ENCODE measurements at regions not wholly inside any gene's neighbourhood (a gene's known extent, or its start where the extent isn't known, plus 50 kb on each side); places are given as distances from the start of the nearest gene placed in this dataset.

DNA sequence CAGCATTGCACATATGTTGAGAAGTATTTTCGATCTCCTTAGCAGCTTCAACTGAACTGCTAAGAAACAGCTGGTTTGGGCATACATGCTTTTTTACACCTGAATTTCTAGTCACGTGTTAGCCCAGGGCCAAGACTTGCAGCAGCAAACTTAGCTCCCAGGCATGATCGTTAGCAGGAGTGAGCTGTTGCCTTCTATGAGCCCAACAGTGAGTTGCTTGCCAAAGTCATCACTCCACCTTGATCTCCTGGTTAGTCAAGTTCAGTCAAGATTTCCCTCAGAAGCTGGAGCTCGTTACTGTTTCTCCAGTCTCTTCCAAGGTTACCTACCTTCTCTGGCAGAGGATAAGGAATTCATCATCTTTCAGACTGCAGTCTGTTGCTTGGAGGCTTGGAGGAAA lies 100.4 kb upstream of the SEMA6D start:
- DNase-seq: no peak

DNA sequence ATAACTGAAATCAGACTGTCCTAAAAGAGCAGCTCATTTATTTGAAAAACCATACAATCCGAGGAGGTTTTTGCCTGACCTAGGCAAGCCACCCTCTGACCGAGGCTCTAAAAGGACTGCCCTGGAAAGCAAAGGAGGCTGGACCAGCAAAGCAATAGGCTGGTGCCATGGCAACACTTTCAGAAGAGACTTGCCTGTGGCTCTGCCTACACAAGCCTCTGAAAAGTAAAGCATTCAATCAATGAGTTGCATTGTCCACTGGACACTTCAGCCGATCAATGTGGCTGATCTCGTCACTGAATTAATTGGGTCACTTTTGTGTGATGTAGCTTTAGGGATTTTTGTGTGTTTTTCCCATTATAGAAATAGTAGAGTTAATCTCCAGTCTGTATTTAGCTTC lies 99.1 kb upstream of the SEMA6D start:
- DNase-seq: no peak

DNA sequence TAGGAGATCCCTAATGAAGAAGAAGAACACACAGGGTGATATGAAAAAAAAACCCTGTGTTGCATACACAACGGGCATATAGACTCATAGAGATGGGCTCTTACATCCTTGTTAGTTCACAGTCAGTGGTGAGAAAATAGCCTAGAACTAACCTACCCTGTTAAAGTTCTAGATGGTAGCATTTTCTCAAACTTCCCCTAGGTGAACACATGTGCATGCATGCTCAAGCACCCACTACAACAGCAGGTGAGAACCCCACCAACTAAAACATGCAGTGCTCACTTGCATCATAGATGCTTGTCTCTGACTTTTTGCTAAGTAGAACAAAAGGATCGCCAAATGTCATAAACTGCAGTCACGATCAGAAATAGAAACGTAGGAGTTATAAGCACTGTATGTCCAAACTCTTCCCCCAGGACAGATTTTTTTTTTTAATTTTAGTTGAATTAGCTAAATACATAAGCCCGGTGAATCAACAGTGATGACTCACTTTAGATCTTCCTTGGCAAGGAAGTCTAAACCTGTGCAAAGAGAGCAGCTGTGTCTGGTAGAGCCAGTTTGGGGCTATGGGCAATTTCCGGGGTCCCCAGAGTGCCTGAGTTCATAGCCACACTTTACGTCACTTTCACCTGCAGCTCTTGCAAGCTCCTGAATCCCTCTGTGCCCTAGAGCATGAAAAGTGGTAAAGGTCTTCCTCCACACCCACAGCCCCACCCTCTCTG lies 96.2 kb upstream of the SEMA6D start:
- no peak for DNase-seq

DNA sequence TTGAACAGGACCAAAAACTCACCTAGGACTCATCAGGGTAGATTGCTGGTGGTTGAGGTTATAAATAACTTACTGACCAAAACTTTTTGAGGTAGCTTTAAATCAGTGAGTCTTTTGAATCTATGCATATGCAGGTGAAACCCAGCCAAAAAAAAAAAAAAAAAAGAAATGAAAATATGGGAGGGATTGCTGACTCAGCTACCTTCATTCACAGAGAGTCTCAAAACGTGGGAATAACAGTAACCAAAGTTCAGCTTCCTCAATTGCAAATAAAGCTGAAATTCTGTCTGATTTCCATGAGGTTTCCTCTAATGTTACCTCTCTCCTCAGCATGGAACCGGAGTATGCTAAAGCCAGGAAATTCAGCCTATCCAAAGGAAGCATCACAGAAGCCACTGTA lies 95.2 kb upstream of the SEMA6D start:
- no peak for DNase-seq

DNA sequence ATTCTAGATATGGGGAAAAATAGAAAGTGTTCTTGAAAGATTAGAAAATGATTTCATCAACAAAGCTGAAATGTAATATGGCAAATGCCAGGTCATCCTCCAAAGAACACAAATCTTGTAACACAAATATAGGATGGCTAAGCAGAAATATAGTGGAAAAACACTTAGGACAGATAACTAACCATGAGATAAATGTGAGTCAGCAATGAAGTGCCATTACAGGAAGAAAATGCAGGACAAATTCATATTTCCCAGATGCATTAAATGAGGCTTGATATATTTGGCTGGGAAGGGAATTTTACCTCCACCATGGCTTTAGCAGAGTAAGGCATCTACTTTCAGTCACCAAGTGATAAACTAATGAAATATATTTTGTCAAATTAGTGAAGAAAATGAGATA lies 92.8 kb upstream of the SEMA6D start:
- no peak for DNase-seq

DNA sequence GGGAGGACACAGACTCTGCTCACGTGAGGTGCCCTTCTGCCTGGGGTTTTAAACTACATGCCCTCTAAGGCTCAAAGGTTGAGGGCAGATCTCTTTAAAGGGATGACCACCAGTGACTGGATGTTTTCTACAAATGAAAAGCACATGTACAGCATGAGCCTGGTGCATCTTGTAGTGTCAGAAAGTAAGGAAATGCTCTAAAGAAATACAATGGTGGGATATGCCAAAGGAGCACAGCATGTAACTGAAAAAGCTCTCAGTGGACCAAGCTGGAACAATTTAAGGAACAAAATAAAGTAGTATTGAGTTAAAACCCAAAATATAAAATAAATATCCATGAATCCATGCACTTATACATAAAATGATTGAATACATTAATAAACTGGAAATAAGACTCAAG lies 78.3 kb upstream of the SEMA6D start:
- DNase-seq: no peak

DNA sequence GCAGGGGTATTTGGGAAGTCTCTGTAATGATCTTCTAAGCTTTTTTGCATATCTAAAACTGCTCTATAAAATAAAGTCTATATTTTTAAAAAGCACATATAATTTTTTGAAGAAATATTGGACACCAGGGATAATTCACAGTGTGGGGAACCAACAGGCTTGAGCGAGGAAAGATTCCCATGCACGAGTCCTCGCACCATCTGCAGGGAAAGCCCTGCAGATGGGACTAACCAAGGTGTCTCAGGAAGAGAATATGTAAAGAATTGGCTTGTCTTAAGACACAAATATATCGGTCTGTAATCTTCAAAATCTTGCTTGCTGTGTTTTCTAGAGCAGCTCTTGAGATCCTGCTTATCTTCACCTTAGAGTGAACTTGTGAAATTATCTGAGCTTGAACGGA lies 77.2 kb upstream of the SEMA6D start:
- DNase-seq: no peak

DNA sequence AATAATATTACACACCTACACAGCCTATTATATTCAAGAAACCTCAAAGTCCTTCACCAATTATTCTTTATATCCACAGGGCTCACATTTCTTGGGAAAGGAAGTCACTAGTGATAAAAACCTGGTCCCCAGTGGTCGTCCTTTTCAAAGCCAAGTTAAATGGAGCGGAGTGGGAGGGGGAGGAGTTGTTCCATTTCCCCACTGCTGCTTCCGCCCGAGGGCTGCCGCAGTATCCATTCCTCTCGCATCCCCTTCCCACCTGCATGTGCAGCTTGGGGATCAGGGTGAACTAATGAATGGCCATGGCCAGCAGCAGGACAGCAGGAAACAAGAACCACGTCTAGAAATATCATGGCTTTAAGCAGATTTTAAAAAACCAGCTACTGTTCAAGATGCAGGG lies 76.4 kb upstream of the SEMA6D start:
- DNase-seq: no peak

DNA sequence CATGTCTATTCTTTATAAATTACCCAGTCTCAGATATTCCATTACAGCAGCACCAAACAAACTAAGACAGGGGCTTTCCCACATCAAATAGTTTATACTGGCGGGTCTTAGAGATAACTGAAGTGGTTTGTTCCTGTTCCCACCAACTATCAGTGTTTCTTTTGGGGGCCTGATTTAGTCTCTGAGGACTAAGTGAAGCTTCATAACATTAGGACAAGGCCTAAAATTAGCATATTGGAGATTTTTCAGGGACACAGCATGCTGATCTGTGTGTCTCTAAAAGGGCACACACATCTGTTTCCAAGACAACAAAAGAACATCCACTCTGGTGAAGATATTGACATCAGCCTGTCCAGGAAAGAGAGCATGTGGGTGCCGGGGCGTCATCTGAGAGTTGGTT lies 72.6 kb upstream of the SEMA6D start:
- DNase-seq: no peak

DNA sequence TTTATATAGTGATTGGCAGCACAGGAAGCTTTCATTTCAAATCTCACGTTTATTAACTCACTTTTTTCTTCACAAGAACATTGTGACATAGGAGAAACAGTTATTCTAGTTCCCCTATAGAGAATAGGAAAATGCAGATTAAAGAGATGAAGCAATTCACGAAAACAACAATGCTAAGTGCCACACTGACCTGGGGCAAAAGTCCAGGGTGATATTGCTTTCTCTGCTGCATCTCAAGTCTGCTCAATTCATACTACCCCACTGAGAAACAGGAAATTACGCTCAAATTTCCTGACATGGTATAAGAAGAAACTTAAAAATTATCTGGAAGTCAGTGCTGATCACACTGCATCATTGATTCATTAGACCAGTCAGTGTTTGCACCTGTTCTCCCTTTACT lies 66.7 kb upstream of the SEMA6D start:
- DNase-seq: no peak

DNA sequence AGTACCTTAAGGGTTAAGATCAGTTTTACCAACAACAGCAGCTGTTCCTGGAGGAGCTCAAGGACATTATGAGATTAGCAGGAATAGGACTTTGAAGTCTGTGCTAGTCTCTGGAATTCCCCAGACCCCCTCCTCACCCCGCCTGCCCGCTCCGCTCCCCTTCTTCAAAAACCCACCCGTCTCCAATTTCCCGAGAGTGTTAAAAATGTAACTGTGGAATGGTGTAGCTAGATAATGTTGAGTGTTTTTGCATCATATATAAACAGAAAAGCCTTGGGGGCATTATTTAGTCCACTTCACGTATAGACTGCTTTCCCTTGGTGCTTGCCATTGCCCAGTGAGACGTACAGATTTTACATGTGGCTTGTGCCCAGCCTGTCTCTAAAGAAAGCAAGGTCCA lies 65.0 kb upstream of the SEMA6D start:
- no peak for DNase-seq

DNA sequence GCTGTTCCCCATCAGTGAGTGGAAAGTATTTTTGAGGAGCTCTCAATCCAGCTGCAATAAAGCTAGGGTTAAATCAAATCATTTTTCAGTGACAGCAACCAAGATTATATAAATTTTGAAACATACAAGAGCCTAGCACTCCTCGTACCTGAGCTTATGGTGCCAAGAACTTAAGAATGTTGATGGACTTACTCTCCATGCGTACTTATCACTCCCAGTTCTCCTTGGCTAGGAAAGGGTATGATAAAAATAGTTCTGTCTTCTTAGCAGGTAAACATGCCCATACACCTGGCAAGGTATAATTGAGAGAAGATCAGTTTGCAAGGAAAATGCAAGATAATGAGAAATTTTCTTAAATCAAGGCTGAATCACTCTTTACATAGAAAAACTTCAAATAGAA lies 64.5 kb upstream of the SEMA6D start:
- DNase-seq: no peak

DNA sequence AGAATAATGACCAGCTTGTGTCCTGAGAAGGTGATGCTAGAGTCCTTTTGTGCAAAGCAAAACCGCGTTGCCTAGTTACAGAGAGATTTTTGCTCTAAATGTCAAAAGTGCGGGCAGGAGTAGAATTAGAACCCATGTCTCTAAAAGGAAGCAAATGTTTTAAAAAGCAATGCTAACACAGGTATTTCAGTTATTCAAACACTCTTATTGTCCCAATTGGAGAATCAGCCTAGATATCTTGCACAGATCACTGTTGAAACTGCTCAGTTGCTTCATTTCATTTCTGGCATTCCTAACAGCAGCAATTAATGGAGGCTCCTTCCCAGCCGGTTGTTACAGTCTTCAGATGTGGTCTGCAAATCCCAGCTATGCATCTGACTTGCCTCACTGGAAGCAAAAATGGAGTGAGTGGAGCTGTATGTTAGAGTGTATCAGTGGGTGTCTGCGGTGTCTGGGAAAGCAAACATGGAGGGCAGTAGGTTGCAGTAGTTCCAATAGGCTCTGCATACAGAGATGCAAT lies 55.6 kb upstream of the SEMA6D start:
- no peak for DNase-seq

DNA sequence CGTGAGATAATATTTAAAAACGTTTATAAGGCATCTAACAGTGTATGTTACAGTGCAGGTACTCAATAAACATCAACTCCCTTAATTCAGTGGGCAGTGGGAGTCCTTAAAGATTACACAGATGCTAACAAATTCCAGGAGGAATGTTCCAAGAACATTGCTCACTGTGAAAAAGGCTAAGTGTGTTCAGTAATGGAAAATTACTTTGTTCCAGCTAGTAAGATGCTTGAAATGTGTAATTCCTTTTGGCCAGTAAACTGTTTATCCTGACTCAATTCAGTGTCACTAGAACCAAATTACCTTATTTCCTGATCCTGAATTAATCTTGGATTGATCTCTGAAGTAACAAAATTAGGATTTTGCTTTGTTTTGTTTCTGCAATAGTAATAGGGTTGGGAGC lies 54.2 kb upstream of the SEMA6D start:
- DNase-seq: no peak

Data from suppressor macrophage treated with lipopolysaccharide for 4 hours (primary cell).